AG09309 (cell line): ENCODE measurements at regions not wholly inside any gene's neighbourhood (a gene's known extent, or its start where the extent isn't known, plus 50 kb on each side); places are given as distances from the start of the nearest gene placed in this dataset.
A peak's percentile ranks its signal among the peaks of the same experiment; 100 is the strongest.

ENCODE experiments used
- DNase-seq: peaks from one replicate; pipeline ENCODE4 v3.0.0-alpha.2; 2010; ENCODE audit warnings: low read depth
- H3K4me3 ChIP-seq: 2 replicates; pipeline ENCODE4 v1.5.1; 2011; ENCODE audit warnings: mild to moderate bottlenecking, low read depth, low read length, moderate library complexity; ENCODE audit not compliant: control insufficient read depth
- CTCF ChIP-seq: IDR thresholded peaks from 2 replicates; pipeline ENCODE4 v1.5.1; 2011; ENCODE audit warnings: mild to moderate bottlenecking, low read depth, low read length, inconsistent platforms; ENCODE audit not compliant: insufficient read depth, control insufficient read depth; ENCODE audit errors: missing control alignments

- TF ChIP-seq CTCF: no peak
- no peak for DNase-seq
- no peak overlapping the region for H3K4me3 ChIP-seq
Observed at GRCh38 chr3:145176907-145177306, 984.1 kb downstream of the PLOD2 start.

GRCh38 chr3:145177828-145178227 lies 983.2 kb downstream of the PLOD2 start:
- no peak overlapping the region for H3K4me3 ChIP-seq
- no peak for TF ChIP-seq CTCF
- DNase-seq: no peak

GRCh38 chr3:145182196-145182911 lies 978.6 kb downstream of the PLOD2 start:
- peak; percentile 34 for DNase-seq
- no peak for TF ChIP-seq CTCF
- H3K4me3 ChIP-seq: no peak overlapping the region

GRCh38 chr3:145183261-145183660 lies 977.7 kb downstream of the PLOD2 start:
- TF ChIP-seq CTCF: no peak
- DNase-seq: no peak
- H3K4me3 ChIP-seq: no peak overlapping the region

GRCh38 chr3:145188079-145188770 lies 972.8 kb downstream of the PLOD2 start:
- H3K4me3 ChIP-seq: no peak overlapping the region
- no peak for DNase-seq
- no peak for TF ChIP-seq CTCF

GRCh38 chr3:145190138-145190537 lies 970.8 kb downstream of the PLOD2 start:
- no peak for DNase-seq
- TF ChIP-seq CTCF: no peak
- no peak overlapping the region for H3K4me3 ChIP-seq
